Endothelial cell of umbilical vein (primary cell): ENCODE measurements at regions not wholly inside any gene's neighbourhood (a gene's known extent, or its start where the extent isn't known, plus 50 kb on each side); places are given as distances from the start of the nearest gene placed in this dataset.

ENCODE experiments used
- BruUV-seq: library from RNA; stranded (reverse); fragments of 400-500 nt; replicated peaks from 2 replicates; lab custom pipeline; 2021; lab: Mats Ljungman, UMichigan
- CTCF ChIA-PET: fragments of 300-600, 350-600 bp; sonication (Branson Sonifier 250); formaldehyde crosslinking; loops from one replicate; lab custom pipeline; 2021; ENCODE audit warnings: antibody characterized with exemption, inconsistent platforms; lab: Charles Lee
- POLR2A ChIA-PET: fragments of 300-600, 350-600 bp; sonication (Branson Sonifier 250); formaldehyde crosslinking; loops from one replicate; lab custom pipeline; 2021; ENCODE audit warnings: antibody characterized with exemption, inconsistent platforms; lab: Charles Lee
- DNase-seq: peaks from one replicate; pipeline ENCODE4 v3.0.0-alpha.2; 2011; ENCODE audit warnings: low read depth, low spot score
- FAIRE-seq: peaks from 2 replicates; lab custom pipeline; 2011; peaks lifted over from hg19 to GRCh38; lab: Jason Lieb, UNC
- H2AFZ ChIP-seq: 2 replicates; pipeline ENCODE4 v1.6.0; 2012; ENCODE audit warnings: low read depth, low read length, control low read depth, inconsistent platforms
- H3K27ac ChIP-seq: 2 replicates; pipeline ENCODE4 v1.5.1; 2011; ENCODE audit warnings: low read depth, mild to moderate bottlenecking, control low read depth, low read length, moderate library complexity; ENCODE audit not compliant: insufficient read depth
- H3K27me3 ChIP-seq, 2 experiments: 2 replicates each; pipeline versions ENCODE4 v1.6.0 to v1.6.1; 2011; ENCODE audit warnings: low read length in 2 of 2, mixed read lengths in 1 of 2; ENCODE audit not compliant: control insufficient read depth in 2 of 2, insufficient read depth in 2 of 2
- H3K36me3 ChIP-seq, 2 experiments: 2 replicates in 1 of 2; 3 replicates in 1 of 2; pipeline ENCODE4 v1.5.1; 2011; ENCODE audit warnings: low read length in 2 of 2, mild to moderate bottlenecking in 1 of 2, moderate library complexity in 1 of 2; ENCODE audit not compliant: control insufficient read depth in 2 of 2, insufficient read depth in 2 of 2; ENCODE audit errors: extremely low read depth in 1 of 2
- H3K4me1 ChIP-seq: 3 replicates; pipeline ENCODE4 v1.5.1; 2011; ENCODE audit warnings: mild to moderate bottlenecking, low read length; ENCODE audit not compliant: control insufficient read depth, insufficient read depth; ENCODE audit errors: extremely low read depth
- H3K4me2 ChIP-seq: 2 replicates; pipeline ENCODE4 v1.6.1; 2011; ENCODE audit warnings: low read length, control low read depth, mixed read lengths; ENCODE audit not compliant: insufficient read depth
- H3K4me3 ChIP-seq, 3 experiments: fragments of 200-600 bp in 1 of 3; sonication (generic), shearing (Covaris generic) in 1 of 3; replicated peaks in 1 of 3; 2 replicates each; pipeline ENCODE4 v1.5.1; 2011 to 2016; ENCODE audit warnings: control low read depth in 3 of 3, low read length in 3 of 3, mild to moderate bottlenecking in 2 of 3, inconsistent platforms in 1 of 3, low read depth in 1 of 3, moderate library complexity in 1 of 3; ENCODE audit not compliant: insufficient read depth in 1 of 3
- H3K79me2 ChIP-seq: 2 replicates; pipeline ENCODE4 v1.6.0; 2012; ENCODE audit warnings: low read length, inconsistent platforms; ENCODE audit not compliant: control insufficient read depth, insufficient read depth
- H3K9ac ChIP-seq: replicated peaks from 2 replicates; pipeline ENCODE3; 2011; ENCODE audit warnings: low read length, control low read depth; ENCODE audit not compliant: insufficient read depth; ENCODE audit errors: extremely low read depth
- H3K9me1 ChIP-seq: replicated peaks from 3 replicates; pipeline ENCODE4 v1.6.0; 2011; ENCODE audit warnings: mild to moderate bottlenecking, low read length; ENCODE audit not compliant: control insufficient read depth, insufficient read depth; ENCODE audit errors: extremely low read depth
- H3K9me3 ChIP-seq: replicated peaks from 2 replicates; pipeline ENCODE4 v1.5.1; 2012; ENCODE audit warnings: low read length, inconsistent platforms; ENCODE audit not compliant: control insufficient read depth, insufficient read depth
- H4K20me1 ChIP-seq: replicated peaks from 2 replicates; pipeline ENCODE3; 2011; ENCODE audit warnings: mild to moderate bottlenecking, low read length; ENCODE audit not compliant: control insufficient read depth, insufficient read depth; ENCODE audit errors: extremely low read depth
- EZH2 ChIP-seq: IDR thresholded peaks from 2 replicates; pipeline ENCODE4 v1.6.1; 2012; ENCODE audit warnings: borderline replicate concordance, low read depth, mild to moderate bottlenecking, moderate library complexity, low read length, inconsistent platforms; ENCODE audit not compliant: severe bottlenecking
- FOS ChIP-seq: IDR thresholded peaks from 2 replicates; pipeline ENCODE4 v1.6.1; 2011; ENCODE audit warnings: mild to moderate bottlenecking, low read length, moderate library complexity, borderline replicate concordance; ENCODE audit not compliant: insufficient read depth
- GATA2 ChIP-seq: IDR thresholded peaks from 2 replicates; pipeline ENCODE4 v1.7.0; 2011; ENCODE audit warnings: low read depth, mild to moderate bottlenecking, moderate library complexity, mixed read lengths, low read length; ENCODE audit not compliant: insufficient read length, insufficient read depth
- JUN ChIP-seq: IDR thresholded peaks from 2 replicates; pipeline ENCODE4 v1.6.1; 2011; ENCODE audit warnings: borderline replicate concordance, low read depth; ENCODE audit not compliant: insufficient read length, insufficient read depth
- MAX ChIP-seq: IDR thresholded peaks from 2 replicates; pipeline ENCODE4 v1.6.1; 2011; ENCODE audit not compliant: insufficient read depth, insufficient read length
- MYC ChIP-seq: IDR thresholded peaks from one replicate; pipeline ENCODE4 v1.6.1; 2011; ENCODE audit warnings: mild to moderate bottlenecking, low read depth, low read length
- POLR2A ChIP-seq: IDR thresholded peaks from 2 replicates; pipeline ENCODE4 v1.6.1; 2012; ENCODE audit warnings: low read depth, mild to moderate bottlenecking, control low read depth, low read length
- POLR2AphosphoS5 ChIP-seq: IDR thresholded peaks from 2 replicates; pipeline ENCODE4 v1.6.1; 2012; ENCODE audit warnings: low read depth, mild to moderate bottlenecking, control low read depth, low read length, moderate library complexity; ENCODE audit not compliant: insufficient read depth
- dilution Hi-C: fragments of 300-500 bp; cut with MboI; formaldehyde crosslinking; loops from one replicate; pipeline ENCODE4 v1.15.0; 2019; ENCODE audit warnings: low sequenced_read_pairs; ENCODE audit not compliant: extremely low pct_ligation_motif_present
- intact Hi-C: fragments of 100-400 bp; cut with micrococcal nuclease; formaldehyde crosslinking; loops from one replicate; pipeline ENCODE4 v1.10.0; 2022
- TF ChIP-seq, protein P1 (sequence below), 2 donors: IDR thresholded peaks; 1 replicate in 1 of 2; 2 replicates in 1 of 2; pipeline ENCODE4 v1.5.1; 2011; ENCODE audit warnings: low read length in 2 of 2, mild to moderate bottlenecking in 2 of 2, moderate library complexity in 2 of 2, control low read depth in 1 of 2, inconsistent platforms in 1 of 2, low read depth in 1 of 2; ENCODE audit not compliant: insufficient read depth in 1 of 2; ENCODE audit errors: extremely low read depth in 1 of 2

GRCh38 chr20:60213126-60213893, 255.1 kb downstream of the CDH26 start:
- no peaks in the 10 kb centered on the region for H3K79me2 ChIP-seq
- H3K9ac ChIP-seq = no peak overlapping the region
- no peaks in the 10 kb centered on the region for H3K9me3 ChIP-seq
- POLR2A ChIA-PET = no interaction called here
- no peaks in the 10 kb centered on the region for H4K20me1 ChIP-seq
- intact Hi-C loops = no loop called here
- no peak overlapping the region for H2AFZ ChIP-seq
- no peak for DNase-seq
- no peaks in the 10 kb centered on the region for H3K4me1 ChIP-seq
- no peak overlapping the region for H3K27ac ChIP-seq
- no peak for FAIRE-seq
- H3K27me3 ChIP-seq = no peaks in the 10 kb centered on the region
- CTCF ChIA-PET = no interaction called here
- TF ChIP-seq, protein P1, sequence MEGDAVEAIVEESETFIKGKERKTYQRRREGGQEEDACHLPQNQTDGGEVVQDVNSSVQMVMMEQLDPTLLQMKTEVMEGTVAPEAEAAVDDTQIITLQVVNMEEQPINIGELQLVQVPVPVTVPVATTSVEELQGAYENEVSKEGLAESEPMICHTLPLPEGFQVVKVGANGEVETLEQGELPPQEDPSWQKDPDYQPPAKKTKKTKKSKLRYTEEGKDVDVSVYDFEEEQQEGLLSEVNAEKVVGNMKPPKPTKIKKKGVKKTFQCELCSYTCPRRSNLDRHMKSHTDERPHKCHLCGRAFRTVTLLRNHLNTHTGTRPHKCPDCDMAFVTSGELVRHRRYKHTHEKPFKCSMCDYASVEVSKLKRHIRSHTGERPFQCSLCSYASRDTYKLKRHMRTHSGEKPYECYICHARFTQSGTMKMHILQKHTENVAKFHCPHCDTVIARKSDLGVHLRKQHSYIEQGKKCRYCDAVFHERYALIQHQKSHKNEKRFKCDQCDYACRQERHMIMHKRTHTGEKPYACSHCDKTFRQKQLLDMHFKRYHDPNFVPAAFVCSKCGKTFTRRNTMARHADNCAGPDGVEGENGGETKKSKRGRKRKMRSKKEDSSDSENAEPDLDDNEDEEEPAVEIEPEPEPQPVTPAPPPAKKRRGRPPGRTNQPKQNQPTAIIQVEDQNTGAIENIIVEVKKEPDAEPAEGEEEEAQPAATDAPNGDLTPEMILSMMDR (IDR thresholded peaks at IDR 0.05; ENCODE audit: extremely low read depth in 1 of 2, insufficient read depth in 1 of 2, low read depth in 1 of 2, low read length in 2 of 2) = no peak
- TF ChIP-seq MAX = no peak
- TF ChIP-seq MYC = no peak
- no peak for TF ChIP-seq POLR2A
- TF ChIP-seq EZH2 = no peak
- TF ChIP-seq POLR2AphosphoS5 = no peak
- no peak for TF ChIP-seq FOS
- TF ChIP-seq GATA2 = no peak
- TF ChIP-seq JUN = no peak
- dilution Hi-C loops = no loop called here
- no peak overlapping the region for H3K4me2 ChIP-seq
- no peak overlapping the region for H3K4me3 ChIP-seq
- H3K9me1 ChIP-seq = no peaks in the 10 kb centered on the region
- no TSS peak for BruUV-seq
- H3K36me3 ChIP-seq = no peaks in the 10 kb centered on the region
